GM19463 (cell line): ENCODE measurements at regions not wholly inside any gene's neighbourhood (a gene's known extent, or its start where the extent isn't known, plus 50 kb on each side); places are given as distances from the start of the nearest gene placed in this dataset.
"Not testable (repeated sequence)": the region's sequence is repeated elsewhere in the genome, so short reads cannot be mapped to it uniquely, and the experiment has no call there.

Source experiments
- ATAC-seq: cut with Tn5 transposase; IDR thresholded peaks from one replicate; pipeline ENCODE4 v1.9.1; 2021; ENCODE audit warnings: mild to moderate bottlenecking, moderate library complexity; ENCODE audit not compliant: unreplicated experiment

DNA sequence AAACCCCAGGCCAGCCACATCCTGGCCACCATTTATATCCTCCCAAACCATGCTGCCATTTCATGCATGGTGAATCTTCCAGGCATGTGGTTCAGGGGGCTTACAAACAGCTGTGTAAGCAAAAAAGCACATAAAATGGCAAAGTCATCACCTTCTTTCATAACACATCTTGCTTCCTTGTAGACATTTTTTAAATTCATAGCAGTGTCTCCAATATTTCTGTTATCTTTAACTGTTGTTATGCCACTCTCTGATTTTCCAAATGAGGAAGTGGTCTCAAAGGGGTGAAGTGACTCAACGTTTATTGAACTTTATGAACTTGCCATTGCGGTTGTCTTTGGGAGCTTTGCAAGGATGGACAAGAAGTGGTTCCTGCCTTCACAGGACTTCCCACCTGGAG is 264.4 kb downstream of the MEX3B start:
- no peak for ATAC-seq

DNA sequence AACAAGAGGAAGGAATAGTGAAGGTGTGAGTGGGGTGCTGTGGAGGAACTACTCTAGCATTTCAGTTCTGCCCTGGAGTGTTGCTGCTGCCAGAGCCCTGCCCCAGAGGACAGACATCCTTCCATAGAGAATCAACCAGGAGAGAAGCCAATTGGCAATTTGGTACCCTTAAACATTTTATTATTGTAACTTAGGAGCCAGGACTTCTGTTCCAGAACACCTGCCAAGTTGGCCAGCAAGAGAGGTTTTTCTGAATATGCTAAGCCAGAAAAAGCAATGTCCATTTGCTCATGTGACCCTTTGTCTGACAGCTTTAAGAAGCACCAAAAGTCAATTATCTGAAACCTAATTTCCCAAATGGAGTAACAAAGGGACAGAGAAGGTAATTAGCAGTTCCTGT is 264.9 kb downstream of the MEX3B start:
- no peak for ATAC-seq

DNA sequence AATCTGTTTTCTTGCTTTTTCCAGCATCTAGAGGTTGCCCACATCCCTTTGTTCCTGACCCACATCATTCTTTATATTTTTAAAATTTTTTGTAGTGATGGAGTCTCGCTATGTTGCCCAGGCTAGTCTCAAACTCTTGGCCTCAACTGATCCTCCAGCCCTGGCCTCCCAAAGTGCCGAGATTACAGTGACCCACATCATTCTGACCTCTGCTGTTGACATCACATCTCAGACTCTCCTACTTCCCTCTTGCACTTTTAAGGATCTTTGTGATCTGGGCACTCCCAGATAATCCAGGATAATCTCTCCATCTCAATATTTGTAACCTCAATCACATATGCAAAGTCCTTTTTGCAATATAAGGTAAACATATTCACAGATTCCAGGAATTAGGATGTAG is 266.6 kb downstream of the MEX3B start:
- ATAC-seq = no peak

DNA sequence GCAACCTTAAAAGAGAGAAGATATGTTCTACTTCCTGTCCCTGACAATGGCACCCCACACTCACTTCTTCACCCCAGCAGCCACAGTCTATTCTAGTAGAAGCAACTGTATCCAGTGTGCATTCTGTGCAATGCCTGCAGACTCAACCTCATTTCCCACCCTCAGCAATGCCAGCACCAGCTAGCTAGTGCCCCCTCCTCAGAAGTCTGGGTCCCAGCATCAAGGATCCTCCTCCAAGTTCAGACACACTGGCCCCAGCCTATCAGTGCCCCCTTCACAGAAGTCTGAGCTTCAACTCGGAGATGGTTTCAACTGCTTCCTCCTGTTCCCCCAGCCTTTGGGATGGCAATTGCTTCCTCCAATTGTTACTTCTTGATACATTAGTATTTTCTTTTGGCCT is 268.3 kb downstream of the MEX3B start:
- no peak for ATAC-seq

DNA sequence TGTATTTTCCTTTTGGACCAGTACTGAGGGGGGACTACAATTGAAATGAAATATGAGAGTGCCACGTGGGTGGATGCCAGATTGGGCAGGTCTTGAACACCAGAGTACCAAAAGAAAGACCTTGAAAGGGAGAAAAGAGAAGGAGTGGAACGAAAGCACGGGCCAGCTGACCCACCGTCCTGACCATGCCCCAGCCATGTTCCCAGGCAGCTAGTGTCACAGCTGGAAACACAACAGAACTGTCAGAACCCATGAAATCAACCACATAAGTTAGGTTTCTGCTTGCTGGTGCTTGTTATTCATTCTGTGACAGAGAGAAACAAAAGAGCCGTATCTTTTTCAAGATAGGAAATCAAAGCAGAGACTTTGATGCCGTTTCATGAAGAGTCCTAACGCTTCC is 268.8 kb downstream of the MEX3B start:
- no peak for ATAC-seq

DNA sequence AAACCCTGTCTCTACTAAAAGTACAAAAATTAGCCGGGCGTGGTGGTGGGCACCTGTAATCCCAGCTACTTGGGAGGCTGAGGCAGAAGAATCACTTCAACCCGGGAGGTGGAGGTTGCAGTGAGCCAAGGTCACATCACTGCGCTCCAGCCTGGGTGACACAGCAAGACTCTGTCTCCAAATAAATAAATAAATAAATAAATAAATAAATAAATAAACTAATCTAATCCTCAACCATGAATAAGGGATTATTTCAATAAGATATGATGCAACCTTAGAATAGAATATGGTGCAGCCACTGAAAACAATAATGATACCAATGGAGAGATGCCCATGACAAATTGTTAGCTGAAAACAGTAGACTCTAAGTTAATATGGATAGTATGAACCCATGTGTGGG is 270.0 kb downstream of the MEX3B start:
- ATAC-seq = not testable (repeated sequence)

DNA sequence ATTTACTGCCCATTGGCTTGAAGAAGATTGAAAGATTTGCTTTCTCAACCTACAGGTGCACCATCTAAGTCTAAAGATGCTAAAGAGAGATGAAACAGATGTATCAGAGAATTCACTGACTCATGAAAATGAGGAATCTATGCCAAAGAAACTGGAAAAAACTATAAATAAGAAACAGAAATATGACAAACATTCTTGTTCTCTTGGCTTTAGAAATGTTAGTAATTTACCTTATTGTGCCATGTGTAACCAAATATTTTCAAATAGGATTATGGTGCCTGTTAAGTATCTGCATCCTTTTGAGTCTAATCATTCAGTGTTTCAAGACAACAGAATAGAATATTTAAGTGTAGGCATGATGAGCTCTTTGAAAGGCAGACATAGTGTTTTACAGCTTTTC is 271.5 kb downstream of the MEX3B start:
- no peak for ATAC-seq

DNA sequence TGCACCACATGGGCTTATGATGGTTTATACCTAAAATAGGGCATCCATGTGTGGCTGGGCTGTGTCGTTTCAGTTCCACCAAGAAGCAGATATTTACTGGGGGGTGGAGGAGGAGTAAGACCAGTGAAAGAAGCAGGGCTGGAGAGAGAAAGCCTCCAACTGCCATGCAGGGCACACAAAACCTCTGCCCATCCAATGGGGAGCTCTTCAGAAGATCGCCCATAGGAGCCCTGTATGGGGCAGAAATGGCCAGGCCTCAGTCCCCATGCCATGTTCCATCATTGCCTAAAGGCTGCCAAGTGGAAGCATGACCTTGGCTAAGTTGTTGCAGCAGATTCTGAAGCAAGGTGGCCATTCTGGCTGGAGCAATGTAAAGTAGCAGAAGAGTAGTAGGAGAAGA is 277.0 kb downstream of the MEX3B start:
- no peak for ATAC-seq

DNA sequence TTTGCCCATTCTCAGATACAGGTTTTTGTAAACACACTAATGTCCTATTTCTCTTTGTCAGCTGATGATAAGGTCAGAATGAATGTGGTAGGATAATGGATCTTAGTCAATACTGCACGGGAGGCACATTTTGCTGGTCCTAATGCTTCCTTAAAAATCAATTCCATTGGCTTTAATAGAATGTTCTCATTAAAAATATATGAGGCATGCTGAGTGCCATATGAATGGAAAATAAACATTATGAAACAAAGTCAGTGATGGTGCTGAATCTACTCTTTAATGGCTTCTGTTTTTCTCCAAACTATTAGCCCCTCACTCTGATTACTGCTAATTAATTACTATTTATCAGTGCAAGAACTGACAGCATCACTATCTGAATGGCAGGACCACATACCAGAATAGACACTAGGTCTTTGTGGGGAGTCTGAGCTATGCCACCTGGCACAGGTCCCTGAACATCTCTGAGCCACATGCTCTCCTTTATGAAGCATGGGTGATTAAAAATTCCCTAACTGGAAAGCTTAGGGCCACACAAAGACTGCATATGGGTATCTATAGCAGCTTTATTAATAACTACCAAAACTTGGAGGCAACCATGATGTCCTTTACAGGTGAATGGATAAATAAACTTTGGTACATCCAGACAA is 278.9 kb downstream of the MEX3B start:
- no peak for ATAC-seq

DNA sequence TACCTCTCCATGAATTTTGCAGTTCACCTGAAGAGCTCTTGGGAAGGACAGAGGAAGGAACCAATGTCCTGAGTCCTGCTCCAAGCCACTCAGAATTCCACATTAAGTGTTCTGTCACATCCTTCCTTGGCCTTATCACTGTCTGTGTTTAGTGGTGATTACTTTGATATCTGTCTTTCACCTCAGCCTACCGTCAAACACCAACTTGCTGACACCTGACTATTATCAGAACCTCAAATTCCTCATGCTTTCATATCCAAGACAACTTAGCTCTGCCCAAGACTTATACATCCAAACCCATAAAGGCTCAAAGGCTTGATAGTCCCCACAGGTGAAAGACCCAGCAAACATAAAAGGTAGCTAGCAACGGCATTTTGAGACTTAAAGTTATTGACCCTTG is 280.0 kb downstream of the MEX3B start:
- ATAC-seq = no peak

DNA sequence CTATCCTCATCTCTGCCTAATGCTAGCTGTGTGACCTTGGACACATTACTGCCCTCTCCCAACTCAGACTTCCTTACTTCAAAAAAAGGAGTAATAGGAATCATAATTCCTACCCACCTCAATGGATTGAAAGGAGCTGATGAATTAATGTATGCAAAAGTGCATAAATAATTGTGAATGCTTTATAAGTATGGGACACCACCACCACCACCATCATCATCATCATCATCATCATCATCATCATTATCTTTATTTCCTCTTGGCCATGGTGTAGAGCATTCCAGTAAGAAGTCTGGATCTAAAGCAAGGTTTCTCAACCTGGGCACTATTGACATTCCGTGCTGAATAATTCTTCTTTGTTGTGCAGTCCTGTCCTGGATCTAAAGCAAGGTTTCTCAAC is 282.5 kb downstream of the MEX3B start:
- ATAC-seq = no peak

DNA sequence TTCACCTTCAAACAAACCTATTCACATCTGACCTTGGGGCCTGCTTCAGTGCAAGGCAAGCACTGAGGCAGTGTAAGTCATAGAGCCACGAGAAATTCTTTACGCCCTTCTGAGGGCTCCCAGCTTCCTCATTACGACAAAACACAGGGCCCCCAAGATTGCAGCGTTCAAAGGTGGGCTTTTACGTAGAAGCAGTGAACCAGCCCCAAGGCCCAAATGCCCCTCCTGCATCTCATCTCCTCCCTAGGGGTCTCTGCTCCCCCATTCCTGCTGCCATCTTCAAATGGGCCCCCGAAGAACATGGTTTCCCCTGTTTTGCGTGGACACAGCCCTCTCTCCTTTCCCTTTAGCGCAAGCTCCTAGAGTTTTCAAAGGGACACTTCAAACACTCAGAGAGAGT is 285.1 kb downstream of the MEX3B start:
- ATAC-seq = no peak

DNA sequence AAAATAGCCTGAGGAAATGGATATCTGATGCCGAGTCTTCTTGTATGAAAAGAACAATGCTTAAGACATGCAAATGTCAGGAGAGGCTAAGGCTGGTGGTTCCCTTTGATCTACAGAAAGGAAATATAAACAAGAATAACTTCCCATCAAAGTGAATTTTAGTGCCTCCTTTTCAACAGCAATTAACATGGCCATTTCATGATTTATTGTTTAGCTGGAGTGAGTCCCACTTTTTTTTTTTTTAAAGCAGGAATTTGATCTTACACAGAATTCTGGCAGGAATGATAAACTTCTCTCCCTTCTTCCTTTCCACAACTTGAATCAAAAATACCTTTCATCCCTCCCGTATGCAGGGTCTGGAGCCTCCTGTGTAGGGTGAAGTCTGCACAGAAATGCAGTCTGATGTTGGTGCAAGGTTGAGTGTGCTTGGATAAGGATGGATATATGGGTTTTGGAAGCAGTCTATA is 287.0 kb downstream of the MEX3B start:
- no peak for ATAC-seq

DNA sequence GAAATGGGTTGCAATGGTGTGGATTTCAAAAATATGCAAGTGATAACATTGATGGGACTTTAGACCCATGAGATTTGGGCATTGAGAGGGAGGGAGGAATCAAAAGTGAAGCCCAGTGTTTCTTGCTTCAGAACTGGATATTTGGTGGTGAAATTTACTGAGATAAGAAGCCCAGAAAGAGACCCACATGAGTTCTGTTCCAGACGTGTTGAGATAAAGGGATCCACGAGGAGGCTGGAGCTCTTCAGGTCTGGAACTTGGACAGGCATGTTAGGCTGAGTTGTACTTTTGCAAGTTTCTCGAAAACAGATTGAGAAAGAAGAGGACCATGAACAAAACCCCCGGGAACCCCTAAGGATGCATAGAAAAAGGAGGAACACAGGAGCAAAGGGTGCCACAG is 290.2 kb downstream of the MEX3B start:
- ATAC-seq = no peak

DNA sequence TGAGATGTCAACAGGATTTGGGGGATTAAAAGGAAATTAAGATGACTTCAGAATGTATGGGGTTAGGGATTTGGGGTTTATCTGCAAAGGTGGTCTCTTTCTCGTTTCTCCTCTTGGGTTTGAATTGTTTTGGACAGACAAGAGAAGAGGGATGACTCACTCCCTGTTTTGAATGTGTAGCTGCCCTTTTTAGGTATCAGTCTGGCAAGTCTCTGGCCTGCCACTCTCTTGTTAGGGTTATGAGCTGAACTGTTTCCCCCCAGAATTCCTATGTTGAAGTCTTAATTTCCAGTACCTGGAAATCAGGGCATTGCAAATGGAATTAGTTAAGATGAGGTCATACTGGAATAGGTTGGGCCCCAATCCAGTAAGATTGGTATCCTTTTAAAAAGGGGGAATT is 291.7 kb downstream of the MEX3B start:
- no peak for ATAC-seq

DNA sequence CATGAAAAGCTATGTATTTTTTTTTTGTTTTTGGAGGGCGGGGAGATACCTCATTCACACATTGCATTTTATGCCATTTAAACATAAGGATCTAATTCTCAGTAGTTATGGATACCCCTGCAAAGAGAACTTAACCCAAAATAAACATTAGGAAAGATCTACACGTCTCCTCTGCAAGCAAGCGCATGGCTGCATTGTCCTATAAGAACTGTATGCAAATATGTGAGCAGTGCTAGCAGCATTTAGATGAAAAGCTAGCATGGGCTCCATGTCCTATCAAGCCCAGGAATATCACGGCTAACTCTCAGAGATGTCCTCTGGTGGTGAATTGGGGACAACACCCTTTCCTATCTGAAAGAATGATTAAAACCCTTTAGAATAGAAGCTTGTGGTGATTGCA is 292.8 kb downstream of the MEX3B start:
- ATAC-seq = no peak

DNA sequence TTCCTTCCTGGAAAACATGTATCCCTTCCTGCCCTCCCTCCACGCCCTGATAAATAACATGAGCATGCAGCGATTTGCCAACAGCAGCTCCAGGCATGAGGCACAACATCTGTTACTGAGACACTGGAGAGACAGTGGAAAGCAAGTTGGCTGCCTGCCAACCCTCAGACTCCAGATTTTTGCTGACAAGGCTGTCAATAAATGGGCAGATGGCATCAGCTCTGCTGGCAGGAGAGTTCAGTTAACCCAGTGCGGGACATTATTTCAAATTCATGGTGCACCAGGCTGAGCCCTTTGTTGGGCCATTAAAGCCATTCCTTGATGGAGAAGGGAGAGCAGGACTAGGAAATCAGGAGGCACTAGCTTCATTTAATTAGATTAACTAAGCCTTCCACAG is 293.3 kb downstream of the MEX3B start:
- no peak for ATAC-seq

DNA sequence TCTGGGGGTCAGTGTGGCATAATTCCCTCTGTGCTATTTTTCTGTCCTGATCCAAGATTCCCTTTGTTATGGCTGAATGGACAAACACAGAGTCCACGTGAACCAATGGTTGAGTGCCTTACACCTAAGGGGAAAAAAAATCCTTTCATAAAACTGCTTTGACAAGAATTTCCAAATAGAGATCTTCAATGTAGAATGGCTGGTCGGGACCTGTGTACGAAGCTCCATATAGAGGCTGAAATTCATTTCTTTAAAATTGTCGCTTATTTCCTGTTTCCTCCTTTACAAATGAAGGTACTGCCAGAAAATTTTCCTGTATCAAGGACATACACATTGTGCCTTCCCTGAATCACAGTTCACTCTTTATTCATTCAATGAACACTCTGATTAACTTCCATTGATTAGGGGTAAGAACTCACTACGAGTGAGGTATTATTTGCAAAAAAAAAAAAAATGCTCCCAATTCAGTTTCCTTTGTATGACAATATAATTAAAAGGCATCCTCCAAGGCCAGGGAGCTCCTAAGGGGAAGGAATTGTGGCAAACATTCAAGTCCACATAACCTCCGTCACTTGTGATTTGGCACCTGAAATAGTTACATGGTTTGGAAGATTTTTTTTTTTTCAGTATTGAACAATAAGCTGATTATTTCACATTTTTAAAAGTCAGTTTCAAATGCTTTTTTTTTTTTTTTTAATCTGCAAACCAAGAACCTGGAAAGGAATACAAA is 293.8 kb downstream of the MEX3B start:
- ATAC-seq = no peak

DNA sequence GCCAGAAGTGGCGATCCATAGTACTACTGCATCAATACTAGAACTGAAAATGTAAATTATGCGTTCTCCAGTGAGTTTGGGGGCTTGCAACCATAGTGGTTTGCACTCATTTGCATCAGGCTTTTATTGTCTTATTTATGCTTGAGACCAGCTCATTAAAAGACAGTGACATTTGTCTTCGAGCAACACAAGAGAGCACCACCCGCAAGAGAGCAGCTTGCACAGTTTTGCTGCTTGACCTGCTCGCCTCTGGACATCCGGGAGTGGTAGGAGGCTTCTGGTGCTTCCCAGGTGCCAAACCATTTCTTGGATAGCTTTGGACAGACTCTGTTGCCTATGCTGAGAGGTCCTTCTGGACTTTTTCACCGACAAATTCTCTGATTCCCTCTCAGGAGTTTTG is 294.6 kb downstream of the MEX3B start:
- no peak for ATAC-seq

DNA sequence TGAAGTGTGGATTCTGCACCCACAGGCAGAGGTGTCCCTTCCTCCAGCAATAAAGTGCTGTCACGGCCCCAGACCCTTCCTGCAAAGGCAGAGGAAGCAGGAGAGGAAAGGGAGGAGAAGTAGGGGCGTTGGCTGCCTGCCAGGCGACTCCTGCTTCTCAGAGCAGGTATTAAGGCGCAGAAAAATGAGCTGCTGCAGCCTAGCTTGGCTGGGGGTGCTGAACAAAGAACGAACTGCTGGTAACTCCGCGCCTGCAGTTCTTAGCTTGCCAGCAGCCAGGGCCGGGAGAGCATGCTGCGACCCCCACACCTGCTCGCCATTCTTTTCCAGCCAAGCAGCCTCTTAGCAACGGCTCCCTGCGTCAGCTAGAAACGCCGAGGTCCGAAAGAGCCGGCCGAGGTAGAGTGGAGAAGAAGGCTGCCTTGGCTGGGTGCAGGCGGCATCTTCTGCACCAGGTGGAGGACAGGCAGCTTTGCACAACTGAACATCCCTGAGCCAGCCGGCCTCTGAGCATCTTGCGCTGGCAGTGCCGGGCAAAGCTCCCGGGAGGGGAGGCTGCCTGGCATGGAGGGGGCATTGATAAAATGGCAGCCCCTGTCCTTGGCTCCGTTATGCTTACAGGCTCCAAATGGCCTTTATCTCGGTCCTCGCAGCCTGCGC is 296.0 kb downstream of the MEX3B start:
- no peak for ATAC-seq

DNA sequence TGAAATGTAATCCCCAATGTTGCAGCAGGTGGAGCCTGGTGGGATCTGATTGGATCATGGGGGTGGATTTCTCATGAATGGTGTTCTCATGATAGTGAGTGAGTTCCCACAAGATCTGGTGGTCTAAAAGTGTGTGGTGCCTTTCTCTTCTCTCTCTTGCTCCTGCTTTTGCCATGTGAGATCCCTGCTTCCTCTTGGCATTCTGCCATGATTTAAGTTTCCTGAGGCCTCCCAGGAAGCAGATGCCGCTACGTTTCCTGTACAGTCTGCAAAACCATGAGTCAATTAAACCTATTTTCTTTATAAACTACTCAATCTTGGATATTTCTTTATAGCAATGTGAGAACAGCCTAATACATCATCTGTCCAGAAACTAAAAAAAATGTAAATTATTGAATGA is 298.3 kb downstream of the MEX3B start:
- ATAC-seq = no peak

DNA sequence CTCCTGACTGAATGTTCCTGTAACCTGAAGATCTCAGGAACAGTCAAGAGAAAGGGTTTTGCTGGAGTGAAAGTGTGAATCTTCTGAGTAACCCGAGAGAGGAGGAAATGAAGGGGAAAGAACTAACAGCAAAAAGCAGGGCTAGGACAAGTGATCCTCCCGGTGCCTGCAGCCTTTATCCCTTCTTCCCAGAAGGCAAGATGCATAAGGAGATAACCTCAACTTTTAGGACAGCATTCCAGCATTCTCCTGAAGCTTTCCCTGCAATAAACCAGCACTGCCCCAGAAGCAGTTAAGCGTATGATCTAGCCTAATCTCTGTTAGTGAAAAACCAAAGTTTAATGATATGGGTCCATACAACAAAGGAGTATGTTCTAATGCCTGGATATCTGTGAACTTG is 298.8 kb downstream of the MEX3B start:
- ATAC-seq = no peak
